ENCODE measurements at regions not wholly inside any gene's neighbourhood (a gene's known extent, or its start where the extent isn't known, plus 50 kb on each side); places are given as distances from the start of the nearest gene placed in this dataset.

- no peak overlapping the region for H2AFZ ChIP-seq (ENCODE audit: low read length)
These were observed 54.9 kb upstream of the PLEKHG1 start for GRCh38 chr6:150544793-150545192.

DNA sequence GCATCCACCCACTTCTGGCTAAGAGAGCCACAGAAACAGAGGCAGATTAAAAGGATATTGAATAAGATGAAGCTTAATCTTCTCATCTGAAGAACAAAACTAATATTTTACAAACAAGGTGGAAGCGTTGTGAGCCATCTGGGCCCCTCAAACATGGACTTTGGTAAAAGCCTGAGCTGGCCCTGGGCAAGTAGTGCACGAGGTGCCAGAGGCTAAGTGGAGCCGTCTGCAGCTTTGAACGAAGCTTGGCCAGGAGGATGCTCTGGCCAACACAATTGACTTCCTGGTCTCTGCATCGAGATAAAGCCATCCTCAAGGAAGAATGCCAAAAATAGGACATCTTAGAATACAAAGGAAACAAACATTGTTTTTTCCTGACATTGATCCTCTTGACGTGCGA, 53.2 kb upstream of the PLEKHG1 start:
- Histone ChIP-seq H4K20me1 (ENCODE audit: control insufficient read depth, extremely low read depth, insufficient read depth, low read length) (no peaks in the 10 kb centered on the region), H3K4me2 (ENCODE audit: extremely low read depth, insufficient read depth, low read length) (no peak overlapping the region), H3K79me2 (ENCODE audit: control insufficient read depth, insufficient read depth, low read length) (no peaks in the 10 kb centered on the region), H2AFZ (ENCODE audit: low read length) (no peak overlapping the region), H3K4me3 (replicated peaks in 1 of 4; ENCODE audit: control extremely low read depth in 1 of 4, insufficient read depth in 1 of 4, low read depth in 3 of 4, low read length in 4 of 4) (no peak overlapping the region), H3K4me1 (ENCODE audit: control insufficient read depth, extremely low read depth, insufficient read depth, low read length) (no peaks in the 10 kb centered on the region), H3K9me3 (ENCODE audit: control insufficient read depth, insufficient read depth, low read depth, low read length) (no peaks in the 10 kb centered on the region), H3K27ac (ENCODE audit: insufficient read depth, low read length) (no peak overlapping the region), H3K27me3 (ENCODE audit: control insufficient read depth, insufficient read depth, low read length) (no peaks in the 10 kb centered on the region), H3K36me3 (ENCODE audit: control insufficient read depth, insufficient read depth, low read length) (no peaks in the 10 kb centered on the region), H3K9ac (ENCODE audit: insufficient read depth, low read length) (no peak overlapping the region)
- DNase-seq (ENCODE audit: low read depth in 2 of 2): no peak
- no peak for TF ChIP-seq EZH2 (IDR thresholded peaks at IDR 0.05; ENCODE audit: low read length, missing control alignments)
- TF ChIP-seq CTCF (conservative IDR thresholded peaks at IDR 0.05 in 1 of 2, IDR thresholded peaks at IDR 0.05 in 1 of 2; ENCODE audit: low read depth in 1 of 2, low read length in 2 of 2): no peak

More at GRCh38 chr6:150544793-150545192, 54.9 kb upstream of the PLEKHG1 start:
- H3K79me2 ChIP-seq (ENCODE audit: control insufficient read depth, insufficient read depth, low read length): no peaks in the 10 kb centered on the region
- H3K27ac ChIP-seq (ENCODE audit: insufficient read depth, low read length): no peak overlapping the region
- no peaks in the 10 kb centered on the region for H3K4me1 ChIP-seq (ENCODE audit: control insufficient read depth, extremely low read depth, insufficient read depth, low read length)
- no peaks in the 10 kb centered on the region for H4K20me1 ChIP-seq (ENCODE audit: control insufficient read depth, extremely low read depth, insufficient read depth, low read length)
- no peak for DNase-seq (ENCODE audit: low read depth in 2 of 2)
- H3K27me3 ChIP-seq (ENCODE audit: control insufficient read depth, insufficient read depth, low read length): no peaks in the 10 kb centered on the region
- no peak overlapping the region for H3K4me3 ChIP-seq (replicated peaks in 1 of 4; ENCODE audit: control extremely low read depth in 1 of 4, insufficient read depth in 1 of 4, low read depth in 3 of 4, low read length in 4 of 4)
- no peak overlapping the region for H3K4me2 ChIP-seq (ENCODE audit: extremely low read depth, insufficient read depth, low read length)
- no peaks in the 10 kb centered on the region for H3K9me3 ChIP-seq (ENCODE audit: control insufficient read depth, insufficient read depth, low read depth, low read length)
- TF ChIP-seq EZH2 (IDR thresholded peaks at IDR 0.05; ENCODE audit: low read length, missing control alignments): no peak
- TF ChIP-seq CTCF (conservative IDR thresholded peaks at IDR 0.05 in 1 of 2, IDR thresholded peaks at IDR 0.05 in 1 of 2; ENCODE audit: low read depth in 1 of 2, low read length in 2 of 2): no peak
- H3K36me3 ChIP-seq (ENCODE audit: control insufficient read depth, insufficient read depth, low read length): no peaks in the 10 kb centered on the region
- no peak overlapping the region for H3K9ac ChIP-seq (ENCODE audit: insufficient read depth, low read length)

- H3K79me2 ChIP-seq (ENCODE audit: control insufficient read depth, insufficient read depth, low read length): no peaks in the 10 kb centered on the region
- TF ChIP-seq CTCF (conservative IDR thresholded peaks at IDR 0.05 in 1 of 2, IDR thresholded peaks at IDR 0.05 in 1 of 2; ENCODE audit: low read depth in 1 of 2, low read length in 2 of 2): no peak
- TF ChIP-seq EZH2 (IDR thresholded peaks at IDR 0.05; ENCODE audit: low read length, missing control alignments): no peak
- no peak overlapping the region for H3K4me3 ChIP-seq (replicated peaks in 1 of 4; ENCODE audit: control extremely low read depth in 1 of 4, insufficient read depth in 1 of 4, low read depth in 3 of 4, low read length in 4 of 4)
- H3K9me3 ChIP-seq (ENCODE audit: control insufficient read depth, insufficient read depth, low read depth, low read length): no peaks in the 10 kb centered on the region
- no peak overlapping the region for H3K4me2 ChIP-seq (ENCODE audit: extremely low read depth, insufficient read depth, low read length)
- no peaks in the 10 kb centered on the region for H3K4me1 ChIP-seq (ENCODE audit: control insufficient read depth, extremely low read depth, insufficient read depth, low read length)
- H3K27me3 ChIP-seq (ENCODE audit: control insufficient read depth, insufficient read depth, low read length): no peaks in the 10 kb centered on the region
- H3K9ac ChIP-seq (ENCODE audit: insufficient read depth, low read length): no peak overlapping the region
- no peaks in the 10 kb centered on the region for H3K36me3 ChIP-seq (ENCODE audit: control insufficient read depth, insufficient read depth, low read length)
- H2AFZ ChIP-seq (ENCODE audit: low read length): no peak overlapping the region
- DNase-seq (ENCODE audit: low read depth in 2 of 2): no peak
- no peak overlapping the region for H3K27ac ChIP-seq (ENCODE audit: insufficient read depth, low read length)
- no peaks in the 10 kb centered on the region for H4K20me1 ChIP-seq (ENCODE audit: control insufficient read depth, extremely low read depth, insufficient read depth, low read length)
These were observed 52.0 kb upstream of the PLEKHG1 start for GRCh38 chr6:150547502-150548222.
